CD4-positive, alpha-beta T cell treated with Interleukin-4 for 1 hour (primary cell): ENCODE measurements at regions not wholly inside any gene's neighbourhood (a gene's known extent, or its start where the extent isn't known, plus 50 kb on each side); places are given as distances from the start of the nearest gene placed in this dataset.

Experiments used
- DNase-seq, 2 donors: peaks; one replicate each; pipeline ENCODE4 v3.0.0-alpha.2; 2020 to 2022

DNA sequence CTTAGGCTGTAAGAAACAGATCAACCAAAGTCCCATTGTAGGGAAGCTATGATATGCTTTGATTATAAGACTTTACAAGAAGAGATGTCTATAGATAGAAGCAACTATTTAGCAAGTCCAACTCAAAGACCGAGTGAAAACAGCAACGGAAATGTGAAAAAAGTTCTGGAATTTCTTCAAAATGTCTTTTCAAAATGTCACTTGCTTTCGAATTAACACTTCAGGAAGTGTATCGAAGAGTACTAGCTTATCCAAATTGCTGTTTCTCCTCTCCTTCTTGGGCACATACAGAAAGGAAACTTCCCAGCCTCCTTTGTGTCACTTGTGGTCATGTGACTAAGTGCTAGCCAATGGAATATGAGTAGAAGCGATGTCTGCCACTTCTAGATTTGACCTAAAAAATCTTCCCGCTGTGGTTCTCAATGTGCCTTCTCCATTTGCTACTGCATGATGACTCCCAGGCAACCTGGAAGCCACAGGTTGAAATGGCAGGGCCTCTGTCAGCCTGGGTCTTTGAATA is 89.9 kb downstream of the TSEN15 start:
- no peak for DNase-seq

DNA sequence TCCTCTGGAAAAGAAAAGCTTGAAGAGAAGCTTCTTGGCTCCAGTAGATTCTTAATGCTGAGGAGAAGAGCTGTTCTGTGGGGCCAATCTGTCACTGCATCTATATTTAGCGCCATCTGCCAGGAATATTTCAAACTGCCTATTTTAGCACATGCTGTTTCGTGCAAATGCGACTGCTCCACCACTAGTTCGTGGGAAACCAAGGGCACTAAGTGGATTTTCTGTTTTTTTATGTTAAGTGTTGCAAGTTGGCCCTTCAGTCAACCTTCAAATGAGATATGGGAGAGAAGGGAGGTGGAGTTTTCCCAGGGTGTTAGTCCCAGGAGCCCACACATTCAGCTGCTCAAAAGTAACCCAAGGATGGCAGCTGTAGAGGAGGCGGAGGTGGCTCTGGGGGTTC is 91.9 kb downstream of the TSEN15 start:
- DNase-seq = no peak

DNA sequence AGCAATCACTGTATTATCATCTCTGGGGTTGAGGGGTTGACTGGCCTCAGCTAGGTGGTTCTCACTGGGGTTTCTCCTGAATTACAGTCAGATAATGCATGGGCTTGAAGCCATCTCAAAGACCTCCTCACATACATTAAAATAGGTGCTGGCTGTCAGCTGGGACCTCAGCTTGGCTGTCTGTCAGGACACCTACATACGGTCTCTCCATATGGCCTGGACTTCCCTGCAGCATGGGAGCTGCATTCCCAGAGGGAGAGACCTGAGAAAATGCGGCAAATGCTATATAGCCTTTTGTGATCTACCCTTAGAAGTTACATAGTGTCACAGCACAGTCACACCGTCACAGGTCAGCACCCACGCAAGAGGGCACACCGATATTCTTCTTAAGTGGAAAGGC is 93.6 kb downstream of the TSEN15 start:
- DNase-seq = no peak

DNA sequence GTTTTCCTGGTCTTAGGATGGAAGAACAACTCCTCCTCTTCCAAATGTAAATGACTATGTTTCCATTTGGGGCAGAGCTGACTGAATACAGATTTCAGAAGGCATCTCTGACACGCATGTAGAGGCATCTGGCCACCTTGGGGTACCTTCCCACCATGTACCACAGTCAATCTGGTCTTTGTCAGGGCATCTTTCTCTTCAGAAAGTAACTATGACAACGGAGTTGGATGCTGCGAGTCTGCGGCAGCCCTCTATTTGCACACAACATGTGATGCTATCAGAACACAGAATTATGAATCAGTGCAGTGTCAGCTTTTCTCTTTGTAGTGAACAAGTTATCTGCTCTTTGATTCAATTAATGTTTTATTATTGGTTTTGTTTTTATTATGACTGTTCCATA is 94.7 kb downstream of the TSEN15 start:
- no peak for DNase-seq

DNA sequence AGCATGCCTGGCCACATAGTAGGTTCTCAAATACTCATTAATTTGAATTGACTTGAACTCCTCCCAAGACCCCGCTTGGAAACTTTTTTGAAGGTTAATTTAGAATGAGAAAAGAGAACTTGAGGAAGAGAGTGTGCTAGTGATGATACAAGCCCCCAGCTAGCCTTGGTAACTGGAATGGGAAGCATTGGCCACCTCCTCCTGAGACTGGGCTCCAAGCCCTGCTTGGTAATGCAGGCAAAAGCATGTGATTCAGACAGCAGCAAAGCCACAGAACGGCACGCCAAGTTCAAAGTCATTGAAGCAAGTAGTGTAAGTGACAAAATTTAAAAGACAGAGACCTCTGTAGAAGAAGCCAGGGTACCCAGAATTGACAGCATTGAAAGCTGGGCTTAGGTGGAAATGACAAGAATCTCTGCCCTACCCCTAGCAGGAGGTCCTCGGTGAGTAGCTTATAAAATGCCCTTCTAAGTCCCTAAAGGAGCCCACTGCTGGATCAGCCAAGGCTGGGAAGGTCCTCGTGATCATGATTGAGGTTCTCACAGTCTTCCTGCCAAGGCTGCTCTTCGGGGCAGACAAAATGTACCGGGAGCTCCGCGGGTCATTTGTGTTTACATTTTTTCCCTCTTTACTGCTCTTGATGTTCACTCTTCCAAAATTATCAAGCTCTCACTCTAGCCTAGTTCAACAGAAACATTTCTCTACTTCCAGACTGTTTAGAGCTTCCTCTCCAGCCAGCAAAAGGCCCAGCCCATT is 99.4 kb downstream of the TSEN15 start:
- DNase-seq = no peak

DNA sequence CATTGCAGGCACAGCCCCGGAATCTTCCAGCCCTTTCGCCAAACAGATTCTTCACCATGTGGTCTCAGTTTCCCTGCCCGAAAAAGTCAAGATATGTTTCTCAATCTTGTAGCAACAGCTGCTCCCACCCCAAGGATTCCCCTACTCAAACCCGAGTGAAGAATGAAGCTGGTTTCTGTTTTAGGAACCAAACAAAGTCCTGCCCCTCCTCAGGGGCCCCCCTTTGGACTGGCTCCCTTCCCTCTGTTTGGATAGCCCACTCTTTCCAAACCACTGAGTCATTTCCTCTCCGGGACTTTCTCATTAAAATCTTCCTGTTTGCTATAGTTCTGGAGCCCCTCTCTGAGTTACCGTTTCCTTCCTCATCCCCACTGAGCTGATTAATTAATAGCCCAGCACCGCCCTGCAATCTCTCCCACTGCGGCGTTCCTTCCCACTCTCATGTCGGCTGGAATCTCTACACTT is 100.9 kb downstream of the TSEN15 start:
- DNase-seq = peak in 1 of 2 donors; percentile 20

DNA sequence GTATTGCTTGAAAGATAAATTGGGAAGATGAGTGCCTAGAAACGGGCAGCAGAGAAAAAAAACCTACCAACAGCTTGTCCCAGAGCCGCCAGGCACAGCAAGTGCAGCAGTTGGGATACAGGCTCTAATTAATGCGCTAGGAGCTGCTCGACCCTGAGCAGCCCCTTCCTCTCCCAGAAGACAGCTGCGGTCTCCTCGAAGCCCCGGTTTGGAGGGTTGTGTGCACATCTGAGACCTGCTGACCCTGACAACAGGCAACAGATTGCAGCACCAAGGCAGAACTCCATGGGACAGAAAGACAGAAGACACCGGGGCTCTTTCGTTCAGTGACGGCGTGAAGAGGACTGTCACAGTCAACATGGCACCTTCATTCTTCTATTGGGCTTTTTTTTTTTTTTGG is 101.4 kb downstream of the TSEN15 start:
- DNase-seq = no peak

DNA sequence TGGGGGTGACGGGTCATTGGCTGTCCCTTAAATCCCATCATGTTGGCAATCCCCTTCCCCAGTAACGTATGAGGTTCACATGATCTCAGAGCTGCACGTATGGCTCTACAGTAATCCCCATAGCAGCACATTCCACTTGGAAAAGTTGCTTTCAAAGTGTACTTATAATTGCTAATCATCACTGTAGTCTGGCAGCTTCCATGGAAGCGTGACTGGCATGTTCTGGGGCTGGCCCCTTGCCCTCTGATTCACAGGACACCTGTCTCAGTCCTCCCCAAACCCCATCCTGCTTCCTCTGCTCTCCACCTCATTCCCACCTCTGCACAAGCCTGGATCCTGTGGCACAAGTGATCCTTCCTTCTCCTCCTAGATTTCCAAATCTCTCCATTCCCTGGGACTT is 102.2 kb downstream of the TSEN15 start:
- no peak for DNase-seq

DNA sequence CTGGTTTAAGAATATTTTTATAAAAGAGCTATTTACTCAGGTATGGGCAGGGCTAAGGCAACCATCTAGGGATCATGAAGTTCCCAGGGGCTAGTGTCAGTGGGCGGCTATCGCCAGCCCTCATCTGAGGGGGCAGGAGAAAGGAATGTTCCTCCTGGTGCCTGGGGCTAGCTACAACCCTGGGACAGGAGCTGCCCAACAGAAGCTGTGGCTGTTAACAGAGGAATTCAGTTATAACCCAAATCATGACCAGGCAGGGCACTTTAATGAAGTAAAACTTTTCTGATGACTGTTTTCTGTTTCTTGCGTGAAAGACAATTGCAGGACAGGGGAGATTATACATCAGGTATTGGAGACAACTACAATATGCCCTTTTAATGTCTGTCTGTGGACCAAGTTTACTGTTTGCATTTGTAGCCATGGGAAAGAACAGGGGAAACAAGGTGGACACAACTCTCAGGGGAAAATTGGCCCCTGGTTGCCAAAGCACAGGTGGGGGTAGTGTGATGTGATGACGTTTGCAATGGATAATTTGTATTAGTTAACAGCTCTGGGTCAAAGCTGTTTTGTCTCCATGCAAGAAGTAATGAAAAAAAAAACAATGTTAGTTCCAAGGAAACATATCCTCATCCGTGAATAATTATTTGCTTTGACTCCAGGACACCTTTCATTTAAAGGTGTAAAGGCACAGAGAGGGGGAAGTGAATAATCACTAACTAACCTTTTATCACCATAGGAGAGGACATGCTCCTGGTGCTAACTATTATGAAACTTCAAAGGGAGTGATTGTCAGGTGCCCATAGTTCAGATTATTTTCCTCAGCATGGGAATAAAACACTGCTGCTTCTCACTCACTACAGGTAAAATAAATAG is 105.2 kb downstream of the TSEN15 start:
- no peak for DNase-seq

DNA sequence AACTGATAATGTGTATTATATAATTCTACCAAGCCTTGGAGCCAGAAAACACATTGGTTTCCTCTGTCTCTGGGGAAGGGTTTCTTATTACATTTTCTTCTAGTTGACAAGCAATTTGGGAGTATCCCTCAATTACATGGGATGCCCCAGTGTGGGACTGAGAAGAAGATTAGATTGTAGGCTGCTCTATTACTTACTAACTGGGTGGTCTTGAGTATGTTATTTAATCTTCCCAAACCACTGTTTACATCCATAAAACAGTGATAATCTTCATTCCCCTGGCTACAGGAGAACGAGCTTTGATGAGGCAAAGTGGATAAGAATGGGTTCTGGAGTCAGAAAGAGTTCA is 105.8 kb downstream of the TSEN15 start:
- DNase-seq = no peak

DNA sequence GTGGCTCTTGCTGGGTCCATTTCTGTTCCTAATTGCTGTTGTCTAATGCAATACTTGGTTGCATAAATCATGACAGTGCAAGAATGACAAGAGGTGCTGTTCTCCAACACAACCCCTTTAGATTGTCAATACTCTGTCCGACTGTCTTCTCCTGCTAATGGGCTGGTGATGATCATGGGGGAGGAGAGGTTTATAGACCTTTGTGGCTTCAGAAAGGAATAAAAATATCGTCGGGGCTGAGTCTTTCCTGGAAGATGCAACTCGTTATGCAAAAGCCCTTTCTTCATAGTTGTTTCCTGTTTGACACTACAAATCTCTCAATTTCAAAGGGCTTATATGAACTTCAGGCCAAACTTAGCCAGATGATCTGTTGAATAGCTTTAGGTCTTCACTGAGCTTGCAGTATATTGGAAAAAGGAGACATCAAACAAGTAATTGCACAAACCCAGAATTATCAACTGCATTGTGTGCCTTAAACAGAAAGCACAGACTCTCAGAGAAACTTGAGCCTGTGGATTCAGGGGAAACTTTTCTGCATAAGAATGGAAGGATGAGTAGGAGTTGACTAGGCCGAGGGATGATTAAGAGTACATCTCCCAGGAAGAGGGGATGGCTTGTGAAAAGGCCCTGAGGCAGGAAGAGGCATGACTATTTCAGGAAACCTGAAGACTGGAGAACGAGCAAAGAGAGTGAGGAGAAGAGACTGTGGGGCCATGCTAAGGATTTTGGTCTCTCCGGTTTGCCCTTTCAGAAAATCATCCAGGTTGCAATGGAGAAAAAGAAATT is 107.6 kb downstream of the TSEN15 start:
- no peak for DNase-seq

DNA sequence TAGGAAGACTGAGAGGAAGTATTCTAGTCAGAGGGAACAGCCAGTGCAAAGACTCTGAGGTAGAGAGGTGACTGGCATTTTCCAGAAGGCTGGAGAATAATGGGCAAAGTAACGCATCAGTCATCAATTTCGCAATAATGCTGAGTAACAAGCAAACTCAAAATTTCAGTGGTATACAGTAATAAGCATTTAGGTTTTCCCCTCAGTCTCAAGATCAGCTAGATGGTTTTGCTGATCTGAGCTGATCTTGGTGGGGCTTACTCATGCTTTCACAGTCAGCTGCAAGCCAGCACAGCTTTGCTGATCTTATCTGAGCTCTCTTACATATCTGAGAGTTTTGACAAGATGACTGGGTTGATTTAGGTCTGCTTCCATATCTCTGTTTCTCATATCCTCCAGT is 108.7 kb downstream of the TSEN15 start:
- peak; percentile 6 to 36 for DNase-seq

DNA sequence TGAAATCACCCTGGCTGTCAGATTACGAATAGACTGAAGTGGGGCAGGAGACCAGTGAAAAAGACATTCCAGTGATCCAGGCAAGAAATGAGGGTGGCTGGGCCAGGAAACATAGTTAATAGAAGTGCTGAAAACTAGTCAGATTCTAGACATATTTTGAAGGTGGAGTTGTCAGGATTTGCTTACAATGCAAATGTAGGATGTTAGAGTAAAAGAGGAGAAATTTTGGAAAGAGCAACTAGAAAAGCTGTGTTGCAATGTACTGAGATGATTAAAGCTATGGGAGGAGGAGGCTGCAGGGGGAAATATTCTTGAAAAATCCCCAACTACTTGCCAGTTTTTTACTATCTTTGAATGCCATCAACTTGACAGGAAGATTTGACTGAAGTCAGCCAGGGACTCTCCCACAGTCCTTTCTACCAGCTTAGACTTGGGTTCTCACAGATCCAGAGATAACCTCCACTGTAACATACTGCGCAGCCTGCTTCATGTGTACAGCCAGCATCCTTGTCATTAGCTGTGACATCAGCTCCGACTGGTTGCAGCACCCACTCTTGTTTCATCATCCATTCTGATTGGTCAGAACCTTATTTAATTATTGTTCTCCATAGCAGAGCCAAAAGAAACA is 109.7 kb downstream of the TSEN15 start:
- peak; percentile 6 to 19 for DNase-seq

DNA sequence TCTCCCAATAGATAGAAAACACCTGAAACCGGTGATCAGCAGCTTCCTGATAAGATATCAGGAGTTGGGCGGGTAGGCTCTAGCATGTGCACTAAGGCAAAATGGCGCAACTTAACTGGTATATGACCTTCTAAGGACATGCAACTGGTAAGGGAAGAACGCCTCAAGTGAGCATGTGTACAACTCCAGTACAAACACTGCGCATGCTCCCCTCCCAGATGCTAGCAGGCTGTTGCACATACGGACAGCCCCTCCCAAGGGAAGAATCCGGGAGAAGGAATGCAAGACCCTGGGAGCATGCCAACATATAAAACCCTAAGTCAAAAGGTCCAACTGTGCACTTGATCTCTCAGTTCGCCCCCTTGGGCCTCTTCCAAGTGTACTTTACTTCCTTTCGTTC is 110.8 kb downstream of the TSEN15 start:
- DNase-seq = no peak

DNA sequence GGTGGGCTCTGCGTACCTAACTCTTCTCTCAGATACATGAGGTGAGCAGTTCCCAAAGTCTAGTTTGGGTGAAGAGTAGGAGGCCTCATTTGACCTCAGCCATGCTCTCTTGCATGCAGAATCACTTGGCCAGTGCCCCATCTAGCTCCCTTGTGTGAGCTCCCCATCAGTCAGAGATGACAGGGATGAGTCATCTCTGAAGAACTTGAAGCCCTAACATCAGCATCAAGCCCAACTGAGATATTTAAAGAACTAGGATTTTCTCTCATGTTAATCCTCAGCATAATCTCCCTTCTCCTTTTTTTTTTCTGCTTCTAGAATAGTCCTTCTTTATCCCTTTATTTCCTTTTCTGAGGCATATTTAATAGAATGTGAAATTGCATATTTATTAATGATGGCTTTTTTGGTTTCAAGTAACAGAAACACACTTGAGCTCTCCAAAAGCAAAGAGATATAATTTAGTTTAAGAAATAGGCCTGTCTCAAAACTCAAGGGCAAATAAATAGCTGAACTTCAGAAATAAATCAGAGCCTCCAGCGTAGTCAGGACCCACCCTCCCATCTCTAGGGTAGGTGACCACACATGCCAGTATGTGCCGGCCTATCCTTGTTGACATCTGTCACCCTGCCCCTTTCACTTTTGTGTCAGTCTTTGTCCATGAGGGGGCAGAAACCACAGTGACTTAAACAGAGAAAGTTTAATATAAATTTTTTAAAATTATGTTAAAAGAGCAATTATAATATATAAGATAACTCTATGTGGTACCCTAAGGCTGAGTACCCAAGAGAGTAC is 112.3 kb downstream of the TSEN15 start:
- no peak for DNase-seq

DNA sequence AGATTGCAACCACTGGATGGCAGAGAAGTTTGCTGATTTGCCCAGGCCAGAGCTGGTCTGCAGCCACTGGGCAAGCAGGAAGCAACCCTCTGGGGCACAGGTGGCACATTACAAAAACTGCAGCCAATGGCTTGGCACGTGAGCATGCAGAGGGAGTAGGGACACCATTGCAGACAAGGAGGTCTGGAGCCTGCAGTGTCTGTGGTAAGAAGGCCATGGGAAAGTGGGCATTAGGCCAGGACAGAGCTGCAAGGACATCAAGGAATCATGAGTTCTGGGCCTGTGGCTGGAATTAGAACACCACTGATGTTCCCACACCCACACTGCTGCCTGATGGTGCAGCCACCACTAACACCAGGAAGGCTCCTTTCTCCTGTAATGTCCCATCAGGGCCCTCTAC is 113.0 kb downstream of the TSEN15 start:
- no peak for DNase-seq

DNA sequence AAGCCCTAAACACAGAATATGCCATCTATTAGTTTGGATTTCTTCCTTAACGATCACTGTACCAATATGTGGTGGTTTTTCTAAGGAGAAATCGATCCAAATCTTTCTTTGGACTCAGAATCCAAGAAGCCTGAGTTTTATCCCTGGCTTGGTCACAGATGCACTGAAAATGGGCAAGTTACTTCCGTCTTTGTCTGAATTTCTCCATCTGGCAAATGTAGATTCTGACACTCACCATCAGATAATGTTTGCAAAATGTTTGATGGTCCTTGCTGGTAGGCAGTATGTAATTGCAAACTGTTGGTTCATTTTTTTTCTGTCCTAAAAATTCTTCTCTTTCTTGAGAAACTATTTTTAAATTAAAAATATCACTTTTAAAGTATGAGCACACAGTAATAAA is 115.0 kb downstream of the TSEN15 start:
- DNase-seq = no peak

DNA sequence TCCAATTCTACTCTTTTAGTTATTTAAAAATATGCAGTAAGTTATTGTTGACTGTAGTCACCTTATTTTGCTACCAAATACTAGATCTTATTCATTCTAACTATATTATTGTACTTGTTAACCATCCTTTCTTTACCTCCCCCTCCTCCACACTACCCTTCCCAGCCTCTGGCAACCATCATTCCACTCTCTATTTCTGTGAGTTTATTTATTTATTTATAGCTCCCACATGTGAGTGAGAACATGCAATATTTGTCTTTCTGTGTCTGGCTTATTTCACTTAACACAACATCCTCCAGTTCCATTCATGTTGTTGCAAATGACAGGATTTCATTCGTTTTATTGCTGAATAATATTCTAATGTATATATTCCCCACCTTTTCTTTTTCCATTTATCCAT is 115.8 kb downstream of the TSEN15 start:
- no peak for DNase-seq

DNA sequence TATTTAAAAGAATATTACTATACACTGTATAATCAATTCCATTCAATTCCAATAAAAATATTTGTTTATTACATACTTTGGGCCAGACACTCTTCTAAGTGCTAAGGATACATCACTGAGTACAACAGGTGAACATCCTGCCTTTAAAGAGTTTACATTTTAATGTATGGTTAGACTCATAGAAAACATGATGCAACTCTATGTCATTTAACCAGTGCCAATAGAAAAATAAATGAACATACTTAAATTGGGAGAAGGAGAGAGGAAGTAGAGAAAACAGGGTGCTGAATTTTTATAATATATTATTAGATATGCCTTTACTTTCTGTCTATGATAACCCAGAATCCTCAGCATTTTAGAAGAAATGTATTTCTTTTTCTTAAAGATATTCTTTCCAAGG is 119.2 kb downstream of the TSEN15 start:
- DNase-seq = no peak

DNA sequence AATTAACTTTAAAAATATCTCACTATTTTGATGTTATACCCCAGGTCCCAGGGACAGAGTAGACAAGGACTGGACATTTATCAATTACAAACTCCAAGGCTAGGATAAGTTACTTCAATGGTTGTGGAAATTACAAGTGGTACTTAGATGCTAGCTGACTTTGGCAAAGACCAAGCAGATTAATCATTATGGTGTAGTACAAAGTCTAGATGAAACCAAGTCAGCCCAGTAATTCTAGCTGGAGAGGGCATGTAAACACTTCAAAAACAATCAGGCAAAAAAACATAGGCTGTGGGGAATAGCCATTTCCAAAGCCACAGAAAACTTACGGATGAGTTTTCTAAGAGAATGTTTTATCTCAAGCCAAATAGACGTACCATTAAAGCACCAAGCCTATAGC is 124.5 kb downstream of the TSEN15 start:
- no peak for DNase-seq

DNA sequence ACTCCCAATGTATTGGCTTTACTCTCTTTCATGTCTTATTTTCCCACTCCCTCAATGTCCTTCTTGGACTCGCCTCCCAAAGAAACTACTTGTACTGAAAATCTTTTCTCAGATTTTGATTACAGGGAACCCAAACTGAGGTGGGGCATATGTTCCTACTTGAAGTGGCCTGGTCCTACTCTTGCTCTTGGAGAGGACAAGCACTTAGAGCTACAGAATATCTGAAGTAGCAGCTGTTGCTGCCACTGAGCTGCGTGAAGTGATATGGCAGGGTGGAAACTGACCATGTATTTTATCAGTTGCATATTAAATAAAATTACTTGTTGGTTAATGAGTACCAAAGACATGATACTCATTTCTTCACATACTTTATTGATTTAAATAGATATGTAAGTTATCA is 129.5 kb downstream of the TSEN15 start:
- DNase-seq = no peak

DNA sequence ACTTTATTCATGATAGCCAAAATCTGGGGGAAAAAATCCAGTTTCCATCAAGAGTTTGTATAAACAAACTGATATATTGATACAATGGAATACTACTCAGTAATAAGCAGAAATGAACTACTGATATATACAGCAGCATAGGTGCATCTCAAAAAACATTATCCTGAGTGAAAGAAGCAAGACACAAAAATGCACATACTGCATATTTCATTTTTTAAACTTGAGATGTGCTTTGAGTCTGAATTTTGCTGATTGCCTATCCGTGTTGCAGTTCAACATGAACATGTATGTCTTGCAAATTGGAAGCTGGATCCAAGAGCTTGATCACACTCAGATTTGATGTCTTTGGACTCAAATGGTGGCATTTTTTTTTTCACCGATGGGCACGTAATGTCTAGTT is 132.4 kb downstream of the TSEN15 start:
- no peak for DNase-seq
